HG03064 (cell line): ENCODE measurements at regions not wholly inside any gene's neighbourhood (a gene's known extent, or its start where the extent isn't known, plus 50 kb on each side); places are given as distances from the start of the nearest gene placed in this dataset.

Experiments
- ATAC-seq: cut with Tn5 transposase; IDR thresholded peaks from one replicate; pipeline ENCODE4 v1.9.1; 2021; ENCODE audit warnings: low read depth; ENCODE audit not compliant: unreplicated experiment

DNA sequence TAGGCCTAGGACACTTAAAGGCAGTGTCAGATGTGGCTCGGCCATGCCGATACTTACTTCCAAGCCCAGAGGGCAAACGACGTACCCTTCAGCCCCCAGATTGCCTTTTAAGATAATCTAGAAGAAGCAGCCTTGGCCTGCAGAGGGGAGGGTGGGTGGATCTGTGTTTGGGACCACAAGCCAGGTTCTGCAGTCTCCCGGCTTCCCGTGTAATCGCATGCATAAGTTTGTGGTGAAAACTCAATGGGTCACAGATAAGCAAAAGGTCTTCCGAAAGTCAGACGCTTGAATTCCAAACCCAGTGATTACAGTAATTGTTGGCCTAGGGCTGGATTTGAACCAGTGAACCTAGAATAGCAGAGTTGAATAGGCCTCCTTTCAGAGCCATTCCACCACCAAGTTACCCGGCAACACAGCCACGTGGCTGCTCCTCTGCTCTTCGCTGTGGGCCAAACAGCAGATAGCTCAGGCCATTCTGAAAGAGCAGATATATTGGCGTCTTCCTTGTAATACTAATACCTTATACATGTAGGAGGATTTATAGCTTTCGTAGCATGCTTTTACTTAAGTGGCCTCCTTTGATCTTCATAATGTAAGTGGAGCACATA, 170.8 kb upstream of the CADM1 start:
- no peak for ATAC-seq

DNA sequence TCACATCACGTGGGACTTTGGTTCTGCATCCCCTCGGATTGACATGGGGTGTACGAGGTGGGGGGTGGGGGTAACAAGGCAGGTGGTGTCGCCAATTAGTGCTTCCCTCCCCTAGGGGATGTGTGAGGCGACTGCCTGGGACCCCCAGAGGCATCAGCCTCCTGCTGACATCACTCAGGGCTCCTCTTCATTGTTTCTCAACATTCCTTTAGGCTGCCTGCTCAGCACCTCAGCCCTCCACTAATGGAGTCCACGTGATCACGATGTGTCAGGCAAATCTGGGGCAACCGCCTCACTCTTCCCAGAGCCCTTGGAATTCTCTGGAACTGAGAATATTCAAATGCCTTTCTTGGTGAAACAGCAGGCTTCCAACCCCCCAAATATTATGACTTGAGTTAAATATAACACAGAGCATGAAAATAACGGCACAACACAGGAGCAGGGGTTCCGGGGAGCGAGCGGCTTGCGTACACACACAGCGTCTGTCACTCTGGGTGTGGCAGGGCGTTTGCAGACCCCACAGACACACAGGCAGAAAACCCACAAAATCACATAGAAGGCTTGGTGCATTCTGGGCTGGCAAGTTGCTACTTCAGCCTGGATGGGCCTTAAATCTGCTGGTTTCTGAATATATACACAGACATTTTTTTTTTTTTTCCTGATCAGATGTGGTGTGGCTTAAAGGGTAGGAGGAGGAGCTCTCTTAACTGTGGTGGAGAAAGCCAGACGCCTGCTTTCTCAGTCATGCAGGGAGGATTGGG, 170.1 kb upstream of the CADM1 start:
- ATAC-seq: no peak

DNA sequence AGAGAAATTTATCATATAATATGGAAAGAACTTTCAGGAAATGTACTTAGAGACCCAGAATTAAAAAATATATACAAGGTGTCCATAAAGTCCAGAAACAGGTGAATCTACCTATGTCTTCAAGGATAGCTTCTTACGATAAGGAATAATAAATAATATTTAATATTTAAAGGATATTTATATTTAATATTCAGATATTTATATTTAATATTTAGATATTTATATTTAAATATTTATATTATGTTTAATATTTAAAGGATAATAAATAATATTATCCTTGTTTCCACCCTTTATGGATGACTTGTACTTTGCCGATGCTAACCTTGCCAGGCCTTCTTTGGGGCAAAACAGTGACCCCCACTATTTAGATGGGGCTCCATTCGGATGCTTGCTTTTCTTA, 169.5 kb upstream of the CADM1 start:
- no peak for ATAC-seq

DNA sequence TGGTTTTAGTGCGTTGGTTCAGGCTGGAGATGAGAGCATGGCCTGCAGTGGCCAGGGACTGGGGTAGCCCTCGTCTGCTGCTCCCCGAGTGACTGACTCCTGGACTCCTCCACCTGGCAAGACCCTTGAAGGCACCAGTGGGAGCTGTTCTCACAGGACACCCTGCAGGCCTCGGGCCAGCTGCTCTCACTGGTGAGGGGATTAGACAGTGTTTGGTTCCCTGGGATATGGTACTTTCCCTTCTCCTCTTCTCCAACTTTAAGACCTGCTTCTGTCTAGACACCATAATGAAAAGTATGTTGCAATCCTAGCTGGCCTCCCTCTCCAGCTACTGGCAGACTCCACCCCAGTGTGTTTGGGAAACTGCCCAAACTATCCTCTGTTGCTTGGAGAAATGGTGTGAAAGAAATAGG, 168.8 kb upstream of the CADM1 start:
- ATAC-seq: no peak

DNA sequence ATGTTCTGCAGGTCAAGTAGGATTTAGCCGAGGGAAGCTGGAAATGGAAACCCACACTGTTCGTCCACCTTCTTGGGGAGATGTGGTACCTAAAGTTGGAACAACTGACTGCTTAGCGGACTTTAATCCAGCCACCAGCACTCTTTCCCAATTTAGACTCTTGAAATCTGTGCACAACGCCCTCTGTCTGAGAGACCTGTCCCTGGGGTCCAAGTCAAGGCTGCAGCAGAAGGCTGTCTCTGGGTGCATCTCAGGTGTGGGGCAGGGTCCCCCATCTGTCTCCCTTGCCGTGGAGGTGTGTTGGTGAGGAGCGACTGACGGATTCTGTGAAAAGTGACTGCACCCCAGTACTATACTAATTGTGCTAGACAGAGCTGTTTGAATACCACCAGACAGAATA, 168.2 kb upstream of the CADM1 start:
- ATAC-seq: no peak

DNA sequence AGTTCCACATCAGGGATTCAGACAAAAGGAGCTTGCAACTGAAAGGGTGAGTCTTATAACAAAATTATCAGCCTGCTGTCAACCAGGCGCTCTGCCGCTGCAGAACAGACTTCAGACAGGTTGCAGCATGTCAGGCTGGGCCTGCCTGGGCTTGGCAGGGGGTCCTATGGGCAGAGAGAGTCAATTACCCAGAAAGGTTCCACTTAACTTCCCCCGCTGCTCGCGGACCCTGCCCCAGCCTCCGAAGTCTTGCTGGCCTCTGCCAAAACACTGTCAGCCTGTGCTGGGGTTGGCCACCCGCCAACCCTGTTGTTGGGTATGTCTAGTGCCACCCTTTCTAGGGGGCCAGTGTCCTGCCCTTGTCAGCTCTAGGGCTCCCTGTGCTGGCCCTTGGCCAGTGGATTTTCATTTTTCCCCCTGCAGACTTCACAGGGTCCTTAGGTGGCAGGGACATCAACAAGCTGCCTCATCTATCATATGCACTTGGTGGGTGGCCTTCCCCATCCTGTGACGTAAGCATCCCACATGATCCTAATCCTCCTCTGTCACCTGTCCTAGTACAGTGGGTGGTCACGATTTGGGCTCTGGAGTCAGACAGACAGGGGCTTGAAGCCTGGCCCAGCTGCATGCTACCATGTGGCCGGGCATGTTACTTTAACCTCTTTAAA, 166.5 kb upstream of the CADM1 start:
- no peak for ATAC-seq

DNA sequence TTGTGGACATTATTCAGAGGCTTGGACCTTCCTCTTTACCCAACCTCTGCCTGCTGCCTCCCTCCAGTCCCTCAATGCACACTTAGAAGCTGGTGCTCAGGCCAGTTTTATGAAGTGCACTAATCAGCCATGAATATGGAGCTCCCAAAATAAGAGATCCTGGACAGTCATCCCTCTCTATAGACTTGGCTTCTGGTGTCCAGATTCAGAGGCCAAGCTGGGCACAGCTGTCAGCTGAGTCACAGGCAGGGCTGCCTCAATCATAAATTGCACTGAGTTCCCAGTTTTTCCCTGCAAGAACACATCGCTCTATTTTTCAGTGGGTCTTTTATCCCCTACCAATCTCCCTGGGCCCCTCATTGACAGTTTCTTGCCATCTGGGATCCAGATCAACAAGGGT, 161.7 kb upstream of the CADM1 start:
- ATAC-seq: no peak

DNA sequence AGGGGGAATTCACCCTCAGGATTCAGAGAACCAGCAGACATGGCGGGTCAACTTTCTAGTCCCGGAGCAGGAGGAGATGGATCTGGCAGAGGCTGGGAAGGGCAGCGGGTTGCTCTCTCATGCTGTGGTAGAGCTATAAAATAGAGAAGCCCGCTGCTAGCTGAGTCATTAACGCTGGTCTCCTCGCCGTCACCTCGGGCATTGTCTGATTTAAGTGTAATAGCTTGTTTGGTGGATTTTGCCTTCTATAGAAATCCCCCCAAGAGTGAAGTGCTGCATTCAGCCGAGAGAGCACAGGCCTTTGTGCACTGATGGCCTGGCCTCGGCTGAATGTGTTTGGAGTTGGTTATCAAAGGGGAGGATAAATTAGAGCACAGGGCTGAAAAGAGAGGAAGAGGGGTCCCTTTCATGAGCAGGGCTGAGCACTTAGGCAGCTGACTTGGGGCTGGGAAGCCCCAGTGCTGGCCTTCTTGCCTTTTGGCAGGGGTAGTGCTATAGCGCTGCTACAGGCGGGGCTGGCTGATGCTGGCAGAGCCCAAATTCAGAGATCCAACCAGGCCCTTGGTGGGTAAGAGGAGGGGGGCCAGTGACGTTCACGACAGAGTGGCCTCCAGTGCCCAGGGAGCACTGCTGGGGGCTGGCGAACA, 161.1 kb upstream of the CADM1 start:
- ATAC-seq: no peak

DNA sequence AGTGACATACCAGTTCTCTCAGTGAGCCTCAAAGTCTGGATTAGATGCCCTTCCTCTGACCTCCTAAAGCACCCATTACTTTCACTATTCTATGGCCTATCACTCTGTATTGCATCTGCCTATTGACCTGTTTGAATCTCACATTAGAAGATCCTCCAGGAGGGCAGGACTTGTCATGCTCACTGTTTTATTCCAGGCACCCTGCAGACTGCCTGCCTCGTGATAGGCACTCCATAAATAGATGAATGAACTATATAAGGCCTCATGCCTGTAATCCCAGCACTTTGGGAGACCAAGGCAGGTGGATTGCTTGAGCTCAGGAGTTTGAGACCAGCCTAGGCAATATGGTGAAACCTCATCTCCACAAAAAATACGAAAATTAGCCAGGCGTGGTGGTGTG, 160.1 kb upstream of the CADM1 start:
- no peak for ATAC-seq

DNA sequence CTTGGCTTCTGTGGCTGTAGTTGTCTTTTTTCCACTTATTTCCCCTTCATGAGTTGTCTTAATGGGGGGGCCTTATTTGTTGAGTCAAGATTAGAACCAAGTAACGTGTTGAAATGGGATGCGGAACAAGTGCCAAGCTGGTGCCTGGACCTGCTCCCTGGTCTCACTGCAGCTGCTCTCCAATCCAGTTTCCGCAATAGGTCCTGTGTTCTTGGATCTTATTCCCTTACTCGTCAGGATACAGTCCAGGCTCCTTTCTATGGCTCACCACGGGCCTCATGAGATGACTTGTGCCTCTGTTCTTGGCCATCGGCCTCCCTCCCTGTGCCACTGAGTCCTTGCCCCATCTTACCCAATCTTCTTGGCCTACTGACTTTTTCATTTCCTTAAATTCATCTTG, 159.6 kb upstream of the CADM1 start:
- ATAC-seq: no peak

DNA sequence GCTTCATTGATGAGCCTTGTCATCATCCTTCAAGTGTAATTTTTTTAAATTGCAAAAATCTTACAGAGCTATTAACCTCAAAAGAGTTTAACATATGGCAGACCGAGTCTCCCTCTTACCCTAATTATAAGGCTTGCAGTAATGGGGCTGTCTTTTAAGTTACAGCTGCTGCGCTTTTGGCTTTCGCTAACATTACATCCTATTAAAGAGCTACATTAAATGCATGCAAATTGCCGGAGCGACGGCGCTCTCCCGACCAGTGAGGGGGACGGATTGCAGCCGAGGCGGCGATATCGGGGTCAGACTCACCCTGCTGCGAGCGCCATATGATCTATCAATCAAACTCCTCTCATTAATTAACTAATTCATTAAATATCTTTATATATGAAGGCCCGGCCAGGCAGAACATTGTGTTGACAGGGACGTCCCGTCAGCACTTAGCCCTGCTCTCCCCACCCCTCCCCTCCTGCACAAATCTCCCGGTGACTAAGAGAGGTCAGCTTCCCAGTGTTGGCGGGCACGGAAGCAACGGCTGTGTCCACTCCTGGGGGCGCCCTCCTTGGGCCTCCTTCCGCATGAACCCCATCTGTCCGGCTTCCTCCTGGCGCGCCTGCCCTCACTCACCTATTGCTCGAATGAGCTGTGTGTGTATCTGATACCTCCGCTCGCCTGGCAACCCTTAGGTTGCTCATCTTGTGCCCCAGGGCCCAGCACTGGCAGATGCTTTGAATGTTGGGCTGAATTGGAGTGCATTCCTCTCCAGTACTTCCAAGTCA, 156.0 kb upstream of the CADM1 start:
- no peak for ATAC-seq

DNA sequence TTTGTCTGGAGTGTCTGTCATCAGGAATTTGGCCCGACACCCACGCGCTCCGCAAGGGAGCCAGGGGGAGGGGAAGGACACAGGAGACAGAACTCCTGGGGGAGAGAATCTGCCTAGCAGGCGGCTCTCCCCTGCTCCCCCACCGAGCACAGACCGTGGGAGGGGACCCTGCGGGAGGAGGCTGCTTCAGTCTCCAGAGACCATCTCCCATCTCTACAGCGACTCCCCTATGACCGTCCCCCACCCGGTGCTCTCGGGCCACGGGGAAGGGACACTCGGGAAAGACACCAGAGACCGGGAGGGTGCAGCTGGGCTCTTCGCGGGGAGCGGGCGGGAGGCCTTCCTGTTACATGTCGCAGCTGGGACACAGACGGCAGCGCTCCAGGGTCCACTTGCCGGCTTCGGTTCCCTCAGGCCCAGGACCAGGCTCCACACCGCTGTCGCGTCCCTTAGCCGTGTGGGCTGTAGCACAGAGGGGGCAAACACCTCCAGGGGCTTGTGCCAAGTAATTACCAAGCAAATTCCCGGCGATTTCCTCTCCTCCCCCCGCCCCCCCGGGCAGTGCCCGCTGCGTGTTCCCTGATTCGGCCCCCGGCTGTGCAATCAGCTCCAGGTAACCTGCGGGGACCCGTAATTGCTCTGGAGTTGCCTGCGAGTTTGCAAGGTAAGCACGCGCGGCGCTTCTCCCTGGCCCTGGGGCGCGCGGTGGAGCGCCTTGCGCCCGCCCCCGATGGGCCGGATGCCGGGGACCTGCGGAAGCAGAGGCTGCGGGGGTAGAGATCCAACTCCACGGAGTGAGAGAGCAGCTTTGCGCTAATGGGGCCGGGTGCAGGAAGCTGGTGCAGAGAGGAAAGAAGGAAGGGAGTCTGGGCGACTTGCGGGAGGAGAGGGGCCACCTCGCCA, 155.1 kb upstream of the CADM1 start:
- no peak for ATAC-seq

DNA sequence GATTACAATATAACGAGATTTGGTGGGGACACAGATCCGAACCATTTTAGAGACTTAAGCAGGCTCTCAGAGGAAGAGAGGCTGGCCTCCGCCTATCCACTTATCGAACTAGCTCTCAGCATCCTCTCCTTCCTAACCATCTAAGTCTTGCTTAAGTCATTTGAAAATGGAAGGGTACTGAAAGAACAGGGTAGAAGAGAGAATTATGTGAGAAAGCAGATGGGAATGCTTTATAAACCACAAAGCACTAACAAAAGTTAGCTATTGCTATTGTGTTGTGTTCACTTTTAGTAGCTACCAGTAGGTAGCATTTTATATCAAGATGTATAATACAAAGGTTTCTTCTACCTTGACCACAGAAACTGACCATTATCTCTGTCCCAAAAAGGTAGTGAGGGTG, 153.4 kb upstream of the CADM1 start:
- no peak for ATAC-seq

DNA sequence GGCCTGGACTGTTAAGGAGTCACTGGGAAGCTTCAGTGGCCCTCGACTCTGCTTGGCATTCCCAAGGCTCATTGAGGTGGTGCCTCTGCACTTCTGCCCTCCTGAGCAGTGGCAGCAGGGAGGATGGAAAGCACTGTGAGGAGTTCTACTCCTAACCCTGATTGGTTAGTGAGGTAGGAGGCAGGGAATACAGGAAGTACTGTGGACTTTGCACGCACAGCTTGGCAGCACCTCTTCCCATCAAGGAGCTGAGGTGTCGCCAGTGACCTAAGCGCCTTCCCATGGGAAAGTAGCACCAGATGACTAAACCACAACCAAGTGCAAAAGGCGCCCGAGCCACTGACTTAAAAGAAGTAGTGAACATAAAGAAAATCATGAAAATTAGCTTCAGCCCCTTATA, 152.5 kb upstream of the CADM1 start:
- ATAC-seq: no peak

DNA sequence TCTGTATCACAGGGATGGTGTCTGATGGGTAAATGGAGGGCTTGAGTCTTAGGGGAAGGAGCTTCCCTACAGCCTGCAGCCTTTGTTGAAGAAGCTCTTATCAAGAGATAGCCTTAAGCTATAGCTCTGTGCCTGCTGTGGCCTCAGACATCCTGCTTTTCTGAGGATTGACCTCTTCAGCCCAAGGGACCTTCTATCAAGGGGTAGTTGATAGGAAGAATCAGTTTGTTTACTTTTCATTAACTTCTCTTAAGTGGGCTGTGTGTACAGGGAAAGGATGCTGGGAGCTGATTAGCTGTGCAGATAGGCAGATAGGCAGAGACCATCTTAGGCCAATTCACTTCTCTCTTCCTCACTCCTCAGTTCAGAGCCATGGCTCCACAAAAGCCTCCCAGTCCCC, 151.8 kb upstream of the CADM1 start:
- ATAC-seq: no peak

DNA sequence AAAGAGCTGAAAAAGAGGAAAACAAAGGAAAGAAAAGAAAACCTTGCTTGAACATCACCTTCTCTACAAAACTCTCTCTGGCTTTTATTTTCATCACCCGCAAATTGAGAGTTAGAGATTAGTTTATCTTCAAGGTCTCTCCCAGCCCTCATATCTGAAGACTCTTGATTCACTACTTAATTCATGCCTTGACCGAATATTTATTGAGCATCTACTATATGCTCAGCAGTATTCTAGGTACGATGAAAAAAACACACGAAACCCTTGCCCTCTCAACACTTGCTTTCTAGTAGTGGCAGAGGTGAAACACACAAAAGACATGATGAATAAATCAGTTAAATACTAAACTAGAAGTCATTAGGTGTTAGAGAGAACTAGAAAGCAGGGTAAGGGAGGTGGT, 150.6 kb upstream of the CADM1 start:
- no peak for ATAC-seq

DNA sequence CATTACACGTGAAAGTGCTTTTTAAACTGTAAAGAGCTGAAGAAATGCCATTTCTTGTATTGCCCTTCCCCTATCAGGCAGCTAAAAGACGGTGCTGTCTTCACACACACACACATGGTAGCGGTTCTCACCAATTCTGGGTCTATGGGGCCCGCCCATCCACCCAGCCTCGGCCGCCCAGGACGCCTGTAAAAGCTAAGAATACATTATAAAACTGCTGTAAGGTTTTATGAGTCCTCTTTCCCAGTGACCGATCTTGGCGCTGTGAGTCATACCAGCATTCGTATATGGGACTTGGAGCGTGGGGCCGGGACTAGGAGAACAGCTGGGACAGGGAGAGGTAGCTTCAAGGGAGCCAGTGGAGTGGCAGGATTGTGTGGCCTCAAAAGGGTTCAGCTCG, 149.7 kb upstream of the CADM1 start:
- ATAC-seq: no peak

DNA sequence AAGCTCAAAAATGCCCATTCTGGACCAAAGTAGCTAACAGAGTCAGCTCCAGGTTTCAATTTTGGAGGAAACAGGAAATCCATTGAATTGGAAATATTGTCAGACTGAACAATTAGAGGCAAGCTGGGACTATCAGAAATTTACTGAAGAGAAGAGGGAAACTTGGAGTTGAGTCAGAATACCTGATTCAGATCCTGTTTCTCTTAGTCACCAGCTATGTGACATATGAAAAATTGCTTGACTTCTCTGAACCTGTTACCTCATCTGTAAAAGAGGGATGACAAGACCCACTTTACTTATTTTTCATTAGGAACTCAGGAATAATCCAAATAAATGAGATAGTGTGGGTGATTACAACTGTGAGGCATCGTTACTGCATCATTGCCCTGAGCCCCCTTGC, 148.9 kb upstream of the CADM1 start:
- no peak for ATAC-seq

DNA sequence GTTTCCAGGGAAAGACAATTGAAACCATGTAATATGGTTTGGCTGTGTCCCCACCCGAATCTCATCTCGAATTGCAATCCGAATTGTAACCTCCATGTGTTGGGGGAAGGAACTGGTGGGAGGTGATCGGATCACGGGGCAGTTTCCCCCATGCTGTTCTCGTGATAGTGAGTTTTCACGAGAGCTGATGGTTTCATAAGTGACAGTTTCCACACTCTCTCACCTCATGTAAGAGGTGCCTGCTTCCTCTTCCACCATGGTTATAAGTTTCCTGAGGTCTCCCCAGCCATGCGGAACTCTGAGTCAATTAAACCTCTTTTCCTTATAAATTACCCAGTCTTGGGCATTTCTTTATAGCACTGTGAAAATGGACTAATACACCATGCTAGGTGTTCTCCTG, 148.3 kb upstream of the CADM1 start:
- ATAC-seq: no peak

DNA sequence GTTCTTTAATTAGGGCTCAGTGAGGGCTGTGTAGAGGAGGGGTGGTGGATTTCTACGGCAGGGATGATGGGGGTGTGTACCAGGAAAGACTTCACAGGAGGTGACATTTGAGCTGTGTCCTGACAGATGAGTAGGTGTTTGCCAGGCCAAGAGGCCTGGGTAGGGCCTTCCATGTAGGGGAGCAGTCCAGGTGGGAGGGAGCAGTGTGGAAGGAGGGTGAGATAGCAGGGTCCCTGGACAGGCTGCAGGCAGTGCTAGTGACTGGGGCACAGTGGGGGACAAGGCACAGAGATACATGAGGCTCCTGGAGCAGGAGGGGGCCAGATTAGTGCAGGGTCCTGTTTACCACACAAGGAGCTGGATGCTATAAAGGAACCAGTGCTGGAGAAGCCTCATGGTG, 147.9 kb upstream of the CADM1 start:
- no peak for ATAC-seq
